ENCODE measurements at regions not wholly inside any gene's neighbourhood (a gene's known extent, or its start where the extent isn't known, plus 50 kb on each side); places are given as distances from the start of the nearest gene placed in this dataset.

- DNase-seq (ENCODE audit: low spot score) (no peak), ATAC-seq (no peak)
- H3K36me3 Mint-ChIP-seq (ENCODE audit: low read depth): no peaks in the 10 kb centered on the region
- H3K4me2 ChIP-seq: no peak overlapping the region
- no peaks in the 10 kb centered on the region for H3K27me3 ChIP-seq (ENCODE audit: insufficient read depth)
- no peak overlapping the region for H3K4me3 Mint-ChIP-seq
- no peaks in the 10 kb centered on the region for H3K9me3 Mint-ChIP-seq
- no peaks in the 10 kb centered on the region for H3F3A ChIP-seq (replicated peaks; ENCODE audit: low read depth)
- H3K4me3 ChIP-seq: no peak overlapping the region
- no peaks in the 10 kb centered on the region for H3K9me2 ChIP-seq (ENCODE audit: insufficient read depth)
- no peak overlapping the region for H3K27ac ChIP-seq (ENCODE audit: low read depth)
- no peaks in the 10 kb centered on the region for H3K27me3 Mint-ChIP-seq (ENCODE audit: insufficient read depth, low read depth, poor library complexity)
- no peaks in the 10 kb centered on the region for H3K4me1 ChIP-seq (ENCODE audit: insufficient read depth)
- H3K79me2 ChIP-seq (replicated peaks; ENCODE audit: insufficient read depth): no peaks in the 10 kb centered on the region
- TF ChIP-seq REST (IDR thresholded peaks at IDR 0.05; ENCODE audit: unreplicated experiment) (no peak), ZNF114 (CRISPR knock-in tag; IDR thresholded peaks at IDR 0.05) (no peak), CREB1 (CRISPR knock-in tag; IDR thresholded peaks at IDR 0.05; ENCODE audit: low read depth) (no peak), CTCF (conservative IDR thresholded peaks at IDR 0.05; ENCODE audit: low read depth in 2 of 2) (no peak), JUNB (IDR thresholded peaks at IDR 0.05; ENCODE audit: unreplicated experiment) (no peak), NANOG (IDR thresholded peaks at IDR 0.05; ENCODE audit: borderline replicate concordance) (no peak), ZNF462 (CRISPR knock-in tag; IDR thresholded peaks at IDR 0.05) (no peak), ZNF331 (CRISPR knock-in tag; IDR thresholded peaks at IDR 0.05; ENCODE audit: low read depth) (no peak), POLR2AphosphoS5 (IDR thresholded peaks at IDR 0.05; ENCODE audit: low read depth) (no peak), STAT1 (IDR thresholded peaks at IDR 0.05; ENCODE audit: unreplicated experiment) (no peak)
- no peaks in the 10 kb centered on the region for H3K4me1 Mint-ChIP-seq
- H4K20me1 ChIP-seq (replicated peaks; ENCODE audit: insufficient read depth): no peaks in the 10 kb centered on the region
- H3K36me3 ChIP-seq (ENCODE audit: insufficient read depth): no peaks in the 10 kb centered on the region
- no peak overlapping the region for H2AFZ ChIP-seq
- no peak overlapping the region for H3K27ac Mint-ChIP-seq
These were observed 878.4 kb upstream of the NEGR1 start for GRCh38 chr1:73160759-73161158.

Measured in GM23338 (cell line).